Kasumi-1 (cell line): ENCODE measurements at regions not wholly inside any gene's neighbourhood (a gene's known extent, or its start where the extent isn't known, plus 50 kb on each side); places are given as distances from the start of the nearest gene placed in this dataset.

Source experiments
- DNase-seq, 2 experiments: peaks; one replicate each; lab custom pipeline; 2025; lab: John Stamatoyannopoulos, UW

GRCh38 chr1:201708691-201709090 lies 120.3 kb upstream of the IPO9 start:
- DNase-seq: no peak

DNA sequence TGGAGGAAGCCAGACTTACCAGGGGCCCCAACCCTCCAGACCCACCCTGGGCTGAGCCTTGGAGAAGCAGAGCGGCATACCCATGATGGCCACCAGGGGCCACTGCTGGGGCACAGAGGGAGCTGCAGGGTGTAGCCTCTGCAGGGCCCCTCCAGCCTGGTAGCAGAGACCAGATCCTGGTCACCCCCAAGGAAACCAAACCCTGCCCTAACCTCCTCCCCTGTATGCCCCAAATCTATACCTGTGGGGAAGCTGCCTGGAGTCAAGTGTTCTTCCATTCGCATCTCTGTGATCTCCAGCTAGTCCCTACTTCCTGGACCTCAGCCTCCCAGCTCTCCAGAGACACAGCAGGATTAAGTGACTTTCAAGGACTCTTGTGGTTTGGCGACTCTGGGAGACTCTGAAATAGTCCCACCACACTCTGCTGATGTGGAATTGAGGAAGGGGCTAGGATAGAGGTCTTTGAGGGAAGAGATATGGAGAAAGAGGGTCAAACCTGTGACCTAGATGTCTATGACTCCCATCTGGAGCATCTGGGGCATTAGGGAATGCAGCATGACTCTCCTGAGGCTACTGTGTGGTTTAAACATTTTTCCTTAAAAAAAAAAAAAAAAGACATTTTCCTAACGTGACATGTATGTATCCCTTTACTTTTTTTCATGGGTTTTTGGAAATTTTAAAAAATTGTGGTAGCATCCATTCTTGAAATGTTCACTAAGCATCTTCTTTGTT lies 119.2 kb upstream of the IPO9 start:
- peak; percentile 58 to 65 for DNase-seq

DNA sequence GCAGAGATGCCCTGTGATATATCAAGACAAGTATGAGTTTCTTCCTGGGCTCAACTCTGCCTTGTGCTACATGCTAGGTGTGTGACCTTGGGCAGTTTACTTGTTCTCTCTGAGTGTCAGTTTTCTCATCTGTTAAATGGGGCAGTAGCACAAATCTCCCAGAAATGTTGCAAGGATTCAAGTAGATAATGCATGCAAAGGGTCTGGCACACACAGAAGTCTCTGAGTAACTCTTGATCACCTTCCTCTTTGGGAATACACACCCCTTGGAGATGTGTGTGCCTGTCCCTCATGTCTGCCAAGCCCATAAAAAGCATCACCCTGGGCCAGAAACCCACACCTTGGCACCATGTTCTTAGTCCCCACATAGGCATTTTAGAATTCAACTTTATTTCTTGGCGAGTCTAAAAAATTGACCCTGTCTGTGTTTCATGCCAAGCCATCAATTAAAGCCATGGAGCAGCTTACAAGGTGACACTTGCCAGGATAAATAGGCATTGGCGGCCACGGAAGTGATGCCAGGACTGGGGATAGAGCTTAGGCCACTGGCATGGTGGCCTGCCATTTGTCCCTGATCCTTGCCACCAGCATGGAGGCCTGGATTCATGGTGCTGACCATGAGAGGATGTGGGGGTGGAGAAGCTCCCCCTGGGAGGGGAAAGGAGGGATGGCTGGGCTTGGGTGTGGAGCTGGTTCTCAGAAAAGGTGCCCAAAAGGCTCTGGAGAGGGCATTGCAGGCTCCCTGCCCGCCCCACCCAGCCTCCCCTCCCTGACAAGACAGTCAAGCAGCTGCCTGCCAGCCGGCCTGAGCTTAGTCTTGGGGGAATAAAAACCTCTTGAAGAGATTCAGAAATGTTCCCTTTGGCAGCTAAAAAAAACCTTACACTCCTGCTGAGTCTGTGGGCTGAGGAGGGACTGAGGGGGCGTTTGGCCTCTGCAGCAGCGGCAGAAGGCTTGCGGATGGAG lies 118.0 kb upstream of the IPO9 start:
- DNase-seq: no peak

- no peak for DNase-seq
These were observed 117.1 kb upstream of the IPO9 start for GRCh38 chr1:201711811-201712210.

DNA sequence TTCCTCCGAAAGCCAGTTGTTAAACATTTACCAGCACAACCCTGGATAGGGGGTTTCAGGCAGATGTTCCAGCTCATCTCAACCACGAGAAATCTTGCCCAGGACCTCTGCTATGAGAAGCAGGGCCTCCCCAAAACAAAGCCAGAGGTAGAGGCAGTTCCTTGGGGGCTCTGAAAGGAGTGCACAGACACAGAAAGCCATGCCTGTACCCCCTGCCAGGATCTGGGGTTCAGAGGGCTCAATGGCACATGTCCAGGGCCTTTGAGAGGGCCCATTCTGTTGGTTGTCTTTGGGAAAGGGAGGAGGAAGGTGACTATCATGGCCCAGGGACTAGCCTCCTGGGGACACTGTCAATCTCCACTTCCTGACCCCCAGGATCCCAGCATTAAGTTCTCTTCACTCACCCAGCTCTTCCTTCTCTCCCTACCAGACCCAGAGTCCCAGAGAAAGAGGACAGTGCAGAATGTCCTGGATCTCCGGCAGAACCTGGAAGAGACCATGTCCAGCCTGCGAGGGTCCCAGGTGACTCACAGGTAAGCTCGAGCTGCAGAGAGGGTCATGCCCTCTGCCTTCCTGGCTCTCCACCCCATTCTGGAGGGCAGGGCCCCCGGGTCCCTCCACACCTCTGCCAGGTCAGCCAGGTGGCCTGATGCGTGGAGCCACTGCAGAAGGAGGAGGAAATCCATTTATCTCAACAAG lies 116.4 kb upstream of the IPO9 start:
- DNase-seq: no peak

DNA sequence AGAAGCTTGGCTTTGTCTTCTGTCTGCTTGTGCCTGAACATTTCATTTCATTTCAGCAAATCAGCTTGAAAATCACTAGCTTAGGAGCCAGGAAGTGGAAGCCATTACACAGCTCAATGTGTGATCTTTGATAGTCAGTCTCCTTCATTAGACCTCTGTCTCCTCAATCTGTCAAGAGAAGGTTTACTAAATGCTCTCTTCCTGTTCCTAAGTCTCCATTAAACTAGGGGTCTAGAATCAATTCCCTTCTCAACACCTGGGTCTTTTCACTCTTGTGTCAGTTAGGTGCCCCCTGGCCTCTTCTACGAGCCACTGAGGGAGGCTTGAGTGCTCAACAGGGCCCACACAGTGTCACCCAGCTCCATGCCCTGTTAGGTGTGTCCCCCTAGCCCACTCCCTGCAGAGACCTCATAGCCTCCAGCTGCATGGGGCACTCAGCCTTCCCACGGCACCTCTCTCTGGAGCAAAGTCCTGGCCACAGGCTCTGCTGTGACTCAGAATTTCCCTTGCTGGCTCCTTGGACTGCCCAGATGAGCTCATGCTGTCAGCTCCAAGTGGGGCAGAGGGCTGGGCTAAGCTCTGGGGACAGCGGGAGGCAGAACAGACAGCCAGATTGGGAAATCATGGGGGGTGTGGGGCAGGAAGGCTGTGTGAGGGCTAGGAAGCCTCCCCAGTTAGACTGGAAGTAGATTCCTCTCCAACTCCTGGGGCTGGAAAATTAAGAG lies 115.7 kb upstream of the IPO9 start:
- DNase-seq: peak; percentile 36 to 55

DNA sequence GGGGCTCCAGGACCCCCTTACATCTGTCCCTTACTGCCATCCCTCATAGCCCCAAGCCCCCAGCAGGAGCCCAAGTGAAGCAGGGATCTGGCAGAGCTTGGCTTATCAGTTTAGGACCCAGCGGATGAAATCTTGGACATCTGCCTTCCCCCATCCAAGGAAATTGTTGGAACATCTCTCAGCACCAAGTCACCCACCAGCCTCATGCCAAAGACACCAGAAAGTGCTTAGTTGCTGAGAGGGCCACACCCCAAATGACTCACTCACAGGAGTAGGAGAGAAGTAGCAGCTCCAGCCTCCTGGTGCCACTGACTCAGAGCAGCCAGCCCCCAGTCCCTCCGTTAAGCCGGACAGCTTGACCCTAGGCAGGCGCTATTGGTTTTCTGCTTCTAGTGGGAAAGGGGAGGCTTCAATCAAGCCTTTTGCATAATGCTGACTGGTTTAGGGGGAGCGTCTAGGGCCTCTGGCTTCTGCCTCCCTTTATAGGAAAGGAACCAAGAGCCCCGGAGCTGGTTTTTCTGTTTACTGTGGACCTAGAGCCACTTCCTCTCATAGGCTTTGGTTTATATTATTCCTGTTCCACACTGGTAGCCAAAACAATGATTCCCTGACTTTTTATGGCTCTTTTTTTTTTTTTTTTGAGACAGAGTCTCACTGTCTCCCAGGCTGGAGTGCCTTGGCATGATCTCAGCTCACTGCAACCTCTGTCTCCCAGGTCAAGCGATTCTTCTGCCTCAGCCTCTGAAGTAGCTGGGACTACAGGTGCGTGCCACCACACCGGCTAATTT lies 114.2 kb upstream of the IPO9 start:
- DNase-seq: peak; percentile 39 to 57

GRCh38 chr1:201715351-201715750 lies 113.6 kb upstream of the IPO9 start:
- DNase-seq: no peak

DNA sequence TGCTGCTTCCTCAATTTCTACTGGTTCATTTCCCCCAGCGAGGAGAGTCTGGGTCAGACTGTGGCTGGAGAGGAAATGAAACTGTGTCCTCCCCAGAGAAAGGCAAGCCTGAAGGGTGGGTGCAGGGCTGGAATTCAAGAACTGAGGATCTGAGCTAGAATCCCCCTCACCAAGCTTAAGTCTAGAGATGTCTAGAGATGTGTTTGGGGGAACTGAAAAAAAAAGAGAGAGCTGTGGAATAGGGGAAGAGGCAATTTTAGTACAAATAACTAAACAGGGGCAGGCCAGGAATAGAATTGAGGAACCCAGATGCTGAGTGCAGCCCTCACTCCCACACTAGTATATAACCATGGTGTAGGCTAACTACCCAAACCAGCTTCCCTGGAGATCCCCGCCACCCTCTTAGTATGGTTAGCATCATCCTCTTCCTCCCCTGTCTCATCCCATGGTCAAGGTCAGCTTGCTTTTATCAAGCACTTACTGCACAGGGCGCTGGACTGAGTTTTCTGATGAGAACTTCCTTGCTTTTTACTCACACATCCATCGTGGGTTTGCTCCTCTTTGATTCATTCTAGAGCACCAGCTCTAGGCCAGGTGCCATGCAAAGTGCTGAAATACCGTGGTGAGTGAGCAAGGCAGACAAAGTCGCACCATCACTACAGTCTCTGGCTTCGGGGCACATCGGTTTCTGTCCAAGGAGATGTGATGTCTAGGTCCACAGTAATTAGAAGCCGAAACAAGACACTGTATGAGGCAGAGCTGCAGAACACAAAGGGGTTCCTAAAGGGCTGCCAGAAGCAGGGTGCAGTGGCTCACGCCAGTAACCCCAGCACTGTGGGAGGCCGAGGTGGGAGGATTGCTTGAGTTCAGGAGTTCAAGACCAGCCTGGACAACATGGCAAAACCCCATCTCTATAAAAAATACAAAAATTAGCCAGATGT lies 112.9 kb upstream of the IPO9 start:
- DNase-seq: peak; percentile 85 to 93

DNA sequence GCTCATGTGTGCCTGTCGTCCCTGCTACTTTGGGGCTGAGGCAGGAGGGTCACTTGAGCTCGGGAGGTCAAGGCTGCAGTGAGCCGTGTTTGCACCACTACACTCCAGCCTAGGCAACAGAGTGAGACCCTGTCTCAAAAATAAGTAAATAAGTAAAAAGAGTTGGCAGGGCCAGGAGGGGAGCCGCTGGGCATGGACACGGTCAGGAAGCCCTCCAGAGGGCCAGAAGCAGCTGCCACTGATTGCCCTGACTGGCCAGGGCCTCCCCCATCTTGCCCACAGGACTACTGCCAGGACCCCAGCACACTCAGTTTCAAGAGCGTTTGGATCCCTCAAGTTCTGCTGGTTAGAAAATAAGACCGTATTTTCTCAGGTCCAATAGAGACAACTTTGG lies 112.2 kb upstream of the IPO9 start:
- DNase-seq: no peak

DNA sequence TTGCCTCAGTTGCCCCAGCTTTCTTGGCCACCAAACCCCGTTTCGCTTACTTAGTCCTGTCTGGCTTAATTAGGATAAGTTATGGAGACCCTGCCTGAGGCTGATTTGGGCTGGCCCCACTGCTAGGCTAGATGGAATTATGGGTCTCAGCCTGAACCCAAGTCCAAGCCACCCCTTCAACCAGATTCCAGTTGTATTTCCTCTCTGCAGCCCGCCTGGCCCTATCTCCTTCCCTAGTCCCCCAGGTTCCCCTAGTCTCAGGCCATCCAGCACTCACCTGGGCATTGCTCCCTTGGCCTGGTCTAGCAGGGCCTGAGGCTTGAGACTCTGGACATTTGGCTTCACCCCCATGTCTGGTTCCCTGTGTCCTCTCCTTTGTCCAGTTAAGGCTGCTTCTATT lies 111.7 kb upstream of the IPO9 start:
- no peak for DNase-seq

DNA sequence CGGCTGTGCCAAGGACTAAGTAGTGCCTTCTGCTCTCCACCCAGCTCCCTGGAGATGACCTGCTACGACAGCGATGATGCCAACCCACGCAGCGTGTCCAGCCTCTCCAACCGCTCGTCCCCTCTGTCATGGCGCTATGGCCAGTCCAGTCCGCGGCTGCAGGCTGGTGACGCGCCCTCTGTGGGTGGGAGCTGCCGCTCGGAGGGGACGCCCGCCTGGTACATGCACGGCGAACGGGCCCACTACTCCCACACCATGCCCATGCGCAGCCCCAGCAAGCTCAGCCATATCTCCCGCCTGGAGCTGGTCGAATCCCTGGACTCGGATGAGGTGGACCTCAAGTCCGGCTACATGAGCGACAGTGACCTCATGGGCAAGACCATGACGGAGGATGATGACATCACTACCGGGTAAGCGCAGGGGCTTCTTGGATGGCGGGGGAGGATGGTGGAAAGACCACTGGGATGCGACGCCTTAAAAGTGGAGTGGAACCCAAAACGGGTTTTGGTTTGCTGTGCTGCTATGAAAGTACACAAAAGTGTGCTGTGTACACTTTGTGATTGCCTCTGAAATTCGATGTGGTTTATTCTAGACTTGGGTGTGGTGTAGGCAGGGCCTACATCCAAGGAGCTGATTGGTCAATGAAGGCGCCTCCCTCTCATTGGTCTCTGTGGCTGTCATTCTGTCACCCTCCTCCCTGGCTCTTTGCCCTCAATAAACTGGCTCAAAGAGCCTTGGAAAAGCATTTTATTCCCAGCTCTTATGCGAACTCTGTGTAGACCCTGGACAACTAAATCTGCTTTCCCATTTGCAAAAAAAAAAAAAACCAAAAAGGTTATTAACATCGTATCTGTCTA lies 110.4 kb upstream of the IPO9 start:
- no peak for DNase-seq

DNA sequence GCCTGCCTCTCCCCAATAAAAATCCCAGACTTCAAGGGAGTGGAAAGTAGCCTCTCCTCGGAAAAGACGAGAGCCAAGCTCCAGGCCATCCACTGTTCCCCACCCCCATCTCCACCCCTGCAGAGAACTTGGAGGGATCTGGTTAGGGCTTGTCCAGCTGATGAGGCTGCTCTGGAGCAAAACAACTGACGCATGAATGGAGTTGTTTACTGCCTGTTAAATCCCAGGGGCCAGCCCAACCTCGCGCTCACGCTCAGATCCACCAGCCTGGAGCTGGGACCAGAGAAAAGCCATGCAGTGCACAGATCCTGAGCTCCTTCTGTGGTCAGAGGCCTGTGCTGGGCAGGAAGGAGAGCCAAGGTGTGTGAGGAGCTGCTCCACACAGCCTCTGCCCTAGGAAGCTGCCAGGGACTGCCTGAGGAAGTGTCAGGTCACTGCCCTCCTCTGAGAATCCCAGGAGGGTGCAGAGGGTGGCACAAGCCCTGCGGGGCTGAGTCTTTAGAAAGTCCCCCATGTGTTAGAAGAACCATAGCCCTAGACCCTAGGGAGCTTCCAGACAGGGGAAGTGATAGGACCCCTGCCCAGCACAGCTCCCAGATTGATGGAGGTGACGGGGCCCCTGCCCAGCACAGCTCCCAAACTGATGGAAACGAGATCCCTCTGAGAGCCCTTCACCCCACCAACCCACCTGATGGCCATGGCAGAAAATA lies 109.0 kb upstream of the IPO9 start:
- peak in 1 of 2 experiments; percentile 5 for DNase-seq

DNA sequence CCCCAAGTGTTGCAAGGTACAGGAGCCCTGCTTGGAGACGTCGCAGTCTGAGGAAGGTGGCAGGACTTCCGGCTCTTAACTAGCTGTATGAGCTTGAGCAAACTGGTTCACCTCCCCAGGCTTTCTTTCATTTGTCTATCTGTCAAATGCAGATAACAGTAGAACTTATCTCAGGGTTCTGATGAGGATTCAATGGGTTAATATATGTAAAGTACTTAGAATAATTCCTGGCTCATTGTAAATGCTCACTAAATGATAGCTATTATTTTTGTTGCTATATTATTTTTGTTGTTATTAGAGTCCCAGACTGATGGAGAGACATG lies 108.5 kb upstream of the IPO9 start:
- DNase-seq: no peak

- no peak for DNase-seq
These were observed 107.6 kb upstream of the IPO9 start for GRCh38 chr1:201721082-201722049.

- no peak for DNase-seq
These were observed 104.8 kb upstream of the IPO9 start for GRCh38 chr1:201724039-201724765.

DNA sequence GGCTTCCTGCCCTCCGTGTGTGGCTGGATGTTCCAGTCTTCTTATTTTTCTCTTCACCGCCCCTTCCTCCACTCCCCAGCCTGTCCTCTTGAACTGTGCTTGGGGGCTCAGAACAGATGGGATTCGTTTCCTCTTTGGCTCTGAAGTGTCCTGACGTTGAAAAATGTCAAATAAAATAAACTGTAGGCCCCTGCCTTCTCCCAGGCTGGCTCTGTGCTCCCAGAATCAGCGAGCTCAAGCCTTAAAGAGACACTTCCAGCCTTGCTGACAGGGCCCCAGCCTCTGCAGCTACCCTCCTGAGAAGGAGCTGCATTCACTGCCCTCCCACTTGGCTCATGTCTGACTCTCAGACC lies 104.2 kb upstream of the IPO9 start:
- DNase-seq: no peak
